ENCODE measurements at regions not wholly inside any gene's neighbourhood (a gene's known extent, or its start where the extent isn't known, plus 50 kb on each side); places are given as distances from the start of the nearest gene placed in this dataset.

GRCh38 chr1:87565861-87566260 lies 237.2 kb downstream of the LMO4 start:
- Mint-ChIP-seq H3K4me1 (no peaks in the 10 kb centered on the region), H3K4me3 (no peak overlapping the region), H3K9me3 (peaks cover 0 to under 1% (median 0%) of the 10 kb centered on the region in 7 donors), H3K27me3 (ENCODE audit: low read depth in 3 of 3) (peaks cover 0 to 8% (median 0%) of the 10 kb centered on the region in 3 donors), H3K36me3 (no peaks in the 10 kb centered on the region), H3K27ac (no peak overlapping the region)
- no peaks in the 10 kb centered on the region for H3K79me2 ChIP-seq (ENCODE audit: insufficient read depth, low read length)
- H3K36me3 ChIP-seq (replicated peaks in 1 of 2; ENCODE audit: control insufficient read depth in 1 of 2, insufficient read depth in 2 of 2, low read length in 2 of 2): no peaks in the 10 kb centered on the region
- no peaks in the 10 kb centered on the region for H3K9me3 ChIP-seq (replicated peaks in 1 of 2; ENCODE audit: control insufficient read depth in 1 of 2, insufficient read depth in 1 of 2, low read length in 2 of 2)
- no peak for TF ChIP-seq CTCF (IDR thresholded peaks at IDR 0.05)
- H3K27ac ChIP-seq (ENCODE audit: low read depth in 1 of 2, low read length in 2 of 2): no peak overlapping the region
- 100% methylated on average over 1 of the region's 5 CpGs for WGBS (ENCODE audit: insufficient coverage)
- H3K4me3 ChIP-seq (replicated peaks in 1 of 3; ENCODE audit: low read depth in 2 of 3, low read length in 3 of 3): no peak overlapping the region
- no peaks in the 10 kb centered on the region for H3K27me3 ChIP-seq (ENCODE audit: control insufficient read depth in 2 of 2, insufficient read depth in 2 of 2, low read length in 2 of 2)
- no peak for DNase-seq
- H2AFZ ChIP-seq (ENCODE audit: insufficient read depth, low read depth, low read length, poor library complexity, severe bottlenecking): no peak overlapping the region
- H4K20me1 ChIP-seq (ENCODE audit: insufficient read depth, low read length): no peaks in the 10 kb centered on the region
- no peaks in the 10 kb centered on the region for H3K4me1 ChIP-seq (ENCODE audit: control insufficient read depth in 1 of 2, insufficient read depth in 2 of 2, low read length in 2 of 2)
- no peak overlapping the region for H3K9ac ChIP-seq (ENCODE audit: insufficient read depth, low read length, poor library complexity, severe bottlenecking)
- intact Hi-C loops (cut with micrococcal nuclease): no loop called here
- H3K4me2 ChIP-seq (replicated peaks; ENCODE audit: extremely low read depth, low read length, poor library complexity, severe bottlenecking): no peak overlapping the region

- 100% methylated on average over 1 of the region's 4 CpGs for WGBS (ENCODE audit: insufficient coverage)
- no peak overlapping the region for H3K27ac ChIP-seq (ENCODE audit: low read depth in 1 of 2, low read length in 2 of 2)
- no peaks in the 10 kb centered on the region for H3K36me3 Mint-ChIP-seq
Observed at GRCh38 chr1:87568005-87568404, 239.3 kb downstream of the LMO4 start.

More at GRCh38 chr1:87568005-87568404, 239.3 kb downstream of the LMO4 start:
- no peaks in the 10 kb centered on the region for H3K27me3 ChIP-seq (ENCODE audit: control insufficient read depth in 2 of 2, insufficient read depth in 2 of 2, low read length in 2 of 2)
- no peaks in the 10 kb centered on the region for H3K36me3 ChIP-seq (replicated peaks in 1 of 2; ENCODE audit: control insufficient read depth in 1 of 2, insufficient read depth in 2 of 2, low read length in 2 of 2)
- Mint-ChIP-seq H3K4me3 (no peak overlapping the region), H3K9me3 (peaks cover 0 to 11% (median 0%) of the 10 kb centered on the region in 7 donors), H3K27me3 (ENCODE audit: low read depth in 3 of 3) (peaks cover 0 to 8% (median 0%) of the 10 kb centered on the region in 3 donors), H3K4me1 (no peaks in the 10 kb centered on the region), H3K27ac (no peak overlapping the region)
- intact Hi-C loops (cut with micrococcal nuclease): no loop called here
- H2AFZ ChIP-seq (ENCODE audit: insufficient read depth, low read depth, low read length, poor library complexity, severe bottlenecking): no peak overlapping the region
- no peaks in the 10 kb centered on the region for H4K20me1 ChIP-seq (ENCODE audit: insufficient read depth, low read length)
- no peaks in the 10 kb centered on the region for H3K79me2 ChIP-seq (ENCODE audit: insufficient read depth, low read length)
- no peak for DNase-seq
- H3K4me1 ChIP-seq (ENCODE audit: control insufficient read depth in 1 of 2, insufficient read depth in 2 of 2, low read length in 2 of 2): no peaks in the 10 kb centered on the region
- no peak overlapping the region for H3K4me3 ChIP-seq (replicated peaks in 1 of 3; ENCODE audit: low read depth in 2 of 3, low read length in 3 of 3)
- no peak for TF ChIP-seq CTCF (IDR thresholded peaks at IDR 0.05)
- no peak overlapping the region for H3K4me2 ChIP-seq (replicated peaks; ENCODE audit: extremely low read depth, low read length, poor library complexity, severe bottlenecking)
- H3K9ac ChIP-seq (ENCODE audit: insufficient read depth, low read length, poor library complexity, severe bottlenecking): no peak overlapping the region
- H3K9me3 ChIP-seq (replicated peaks in 1 of 2; ENCODE audit: control insufficient read depth in 1 of 2, insufficient read depth in 1 of 2, low read length in 2 of 2): no peaks in the 10 kb centered on the region

Measured in CD14-positive monocyte (primary cell).